NCI-H2081 (cell line): ENCODE measurements at regions not wholly inside any gene's neighbourhood (a gene's known extent, or its start where the extent isn't known, plus 50 kb on each side); places are given as distances from the start of the nearest gene placed in this dataset.
A peak's percentile ranks its signal among the peaks of the same experiment; 100 is the strongest.
"Not testable (repeated sequence)": the region's sequence is repeated elsewhere in the genome, so short reads cannot be mapped to it uniquely, and the experiment has no call there.

Experiments used
- DNase-seq, 2 experiments: peaks; one replicate each; lab custom pipeline; 2025; lab: John Stamatoyannopoulos, UW

DNA sequence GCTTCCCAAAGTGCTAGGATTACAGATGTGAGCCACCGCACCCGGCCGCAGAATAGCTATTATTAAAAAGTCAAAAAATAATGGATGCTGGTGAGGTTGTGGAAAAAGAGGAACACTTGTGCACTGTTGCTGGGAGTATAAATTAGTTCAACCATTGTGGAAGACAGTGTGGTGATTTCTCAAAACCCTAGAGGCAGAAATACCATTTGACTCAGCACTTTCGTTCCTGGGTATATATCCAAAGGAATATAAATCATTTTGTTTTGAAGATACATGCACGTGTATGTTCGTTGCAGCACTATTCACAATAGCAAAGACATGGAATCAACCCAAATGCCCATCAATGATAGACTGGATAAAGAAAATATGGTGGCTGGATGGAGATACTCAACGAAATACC, 132.1 kb upstream of the MED13 start:
- not testable (repeated sequence) for DNase-seq

DNA sequence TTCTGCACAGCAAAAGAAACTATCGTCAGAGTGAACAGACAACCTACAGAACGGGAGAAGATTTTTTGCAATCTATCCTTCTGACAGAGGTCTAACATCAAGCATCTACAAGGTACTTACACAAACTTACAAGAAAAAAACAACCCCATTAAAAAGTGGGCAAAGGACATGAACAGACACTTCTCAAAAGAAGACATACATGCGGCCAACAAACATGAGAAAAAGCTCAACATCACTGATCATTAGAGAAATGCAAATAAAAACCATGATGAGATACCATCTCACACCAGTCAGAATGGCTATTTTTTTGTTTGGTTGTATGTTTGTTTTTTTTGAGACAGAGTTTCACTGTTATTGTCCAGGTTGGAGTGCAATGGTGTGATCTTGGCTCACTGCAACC, 131.5 kb upstream of the MED13 start:
- not testable (repeated sequence) for DNase-seq

DNA sequence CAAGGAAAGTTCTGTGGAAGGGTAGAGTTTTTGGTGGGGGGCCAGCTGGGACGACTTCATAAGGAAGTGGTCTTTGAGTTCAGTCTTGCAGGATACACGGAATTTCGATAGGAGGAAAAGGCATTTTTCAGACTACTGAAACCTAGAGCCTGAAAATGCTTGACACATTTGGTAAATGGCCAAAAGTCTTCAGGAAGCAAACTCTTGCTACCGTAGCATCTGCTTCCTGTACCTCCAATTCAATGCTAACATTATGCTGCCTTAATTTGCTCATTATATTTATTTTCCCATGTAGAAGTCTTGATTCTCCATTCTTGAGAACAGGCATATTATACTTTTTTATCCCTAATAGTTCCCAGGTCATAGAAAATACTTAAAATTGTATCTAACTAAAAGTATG, 129.3 kb upstream of the MED13 start:
- no peak for DNase-seq

DNA sequence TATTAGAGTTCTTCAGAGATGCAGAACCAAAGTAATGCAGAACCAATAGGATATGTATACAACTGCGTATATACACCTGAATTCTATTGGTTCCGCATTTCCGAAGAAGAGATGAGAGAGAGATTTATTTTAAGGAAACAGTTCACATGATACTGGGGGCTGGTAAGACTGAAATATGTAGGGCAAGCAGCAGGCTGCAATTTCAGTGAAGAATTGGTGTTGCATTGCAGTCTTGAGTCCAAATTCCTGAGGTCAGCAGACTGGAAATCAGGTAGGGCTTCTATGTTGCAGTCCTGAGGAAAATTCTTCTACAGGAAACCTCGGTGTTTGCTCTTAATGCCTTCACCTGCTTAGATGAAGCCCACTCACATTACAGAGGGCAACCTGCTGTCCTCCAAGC, 128.2 kb upstream of the MED13 start:
- no peak for DNase-seq

DNA sequence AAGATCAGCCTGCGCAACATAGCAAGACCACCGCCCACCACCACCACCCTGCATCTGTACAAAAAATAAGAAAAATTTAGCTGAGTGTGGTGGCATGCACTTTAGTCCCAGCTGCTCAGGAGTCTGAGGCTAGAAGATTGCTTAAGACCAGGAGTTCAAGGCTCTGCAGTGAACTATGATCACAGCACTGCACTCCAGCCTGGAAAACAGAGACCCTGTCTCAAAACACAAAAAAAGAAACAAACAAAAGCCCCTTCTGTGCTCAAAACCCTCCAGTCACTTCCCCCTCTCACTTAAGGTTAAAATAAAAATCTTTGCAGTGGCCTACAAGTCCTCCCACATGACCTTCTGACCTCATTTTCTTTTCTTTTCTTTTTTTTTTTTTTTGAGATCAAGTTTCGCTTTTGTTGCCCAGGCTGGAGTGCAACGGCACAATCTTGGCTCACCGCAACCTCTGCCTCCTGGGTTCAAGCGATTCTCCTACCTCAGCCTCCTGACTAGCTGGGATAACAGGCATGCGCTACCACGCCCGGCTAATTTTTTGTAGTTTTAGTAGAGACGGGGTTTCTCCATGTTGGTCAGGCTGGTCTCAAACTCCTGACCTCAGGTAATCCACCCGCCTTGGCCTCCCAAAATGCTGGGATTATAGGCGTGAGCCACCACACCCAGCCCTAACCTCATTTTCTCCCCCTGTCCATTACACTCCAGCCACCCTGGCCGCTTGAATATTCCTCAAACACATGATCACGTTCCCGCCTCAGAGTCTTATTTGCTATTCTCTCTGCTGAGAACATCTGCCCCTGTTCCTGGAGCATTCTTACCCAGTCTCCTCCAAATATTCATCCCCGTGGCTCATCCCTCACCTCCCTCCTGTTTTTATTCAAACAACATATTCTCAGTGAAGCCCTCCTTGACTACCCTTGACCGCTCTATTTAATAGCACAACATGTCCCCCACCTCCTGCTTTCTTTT, 126.6 kb upstream of the MED13 start:
- no peak for DNase-seq

DNA sequence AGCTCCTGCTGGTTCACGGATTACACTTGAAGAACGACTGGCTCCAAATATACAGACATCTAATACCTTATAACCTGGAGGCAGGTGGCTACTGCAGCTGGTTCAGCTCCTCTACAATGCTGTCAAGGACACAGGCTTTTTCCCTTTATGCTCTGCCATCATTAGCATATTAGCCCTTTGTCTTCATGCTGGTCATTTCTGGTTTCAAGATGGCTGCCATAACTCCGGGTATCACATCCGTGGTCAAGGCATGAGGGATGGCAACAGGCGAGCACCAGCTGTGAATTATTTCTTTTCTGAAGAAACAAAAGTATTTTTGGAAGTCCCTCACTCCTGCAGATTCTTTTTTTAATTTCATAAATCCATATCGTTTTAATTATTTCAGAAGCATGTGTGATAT, 124.3 kb upstream of the MED13 start:
- DNase-seq: no peak

DNA sequence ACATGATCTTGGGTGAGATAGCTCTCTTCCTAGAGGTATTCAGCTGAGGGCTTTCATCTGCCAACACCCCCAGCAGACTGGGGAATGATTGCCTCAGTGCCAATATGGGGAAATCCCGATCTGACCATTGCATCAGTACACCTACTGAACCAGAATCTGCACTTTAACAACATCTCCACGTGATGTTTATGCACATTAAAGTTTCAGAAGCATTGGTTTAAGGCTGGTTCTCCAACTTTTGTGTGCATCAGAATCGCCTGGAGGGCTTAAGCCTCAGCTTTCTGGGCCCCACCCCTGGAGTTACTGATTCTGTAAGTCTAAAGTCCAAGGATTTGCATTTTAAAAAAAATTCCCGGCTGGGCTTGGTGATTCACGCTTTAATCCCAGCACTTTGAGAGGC, 123.6 kb upstream of the MED13 start:
- no peak for DNase-seq

DNA sequence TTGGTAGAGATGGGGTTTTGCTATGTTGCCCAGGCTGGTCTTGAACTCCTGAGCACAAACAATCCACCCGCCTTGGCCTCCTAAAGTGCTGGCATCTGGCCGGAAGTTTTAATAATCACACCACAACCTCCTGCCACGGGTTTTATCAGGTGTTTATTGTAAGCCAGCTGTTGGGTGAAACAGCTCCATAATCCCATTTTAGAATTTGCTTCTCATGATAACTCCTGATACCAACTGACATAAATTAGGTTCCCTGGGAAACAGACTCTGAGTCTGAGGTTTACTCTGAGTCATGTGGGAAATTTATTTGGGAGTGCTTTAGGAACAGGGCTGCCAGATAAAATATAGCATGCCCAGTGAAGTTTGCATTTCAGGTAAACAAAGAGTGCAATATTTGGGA, 122.6 kb upstream of the MED13 start:
- DNase-seq: no peak

DNA sequence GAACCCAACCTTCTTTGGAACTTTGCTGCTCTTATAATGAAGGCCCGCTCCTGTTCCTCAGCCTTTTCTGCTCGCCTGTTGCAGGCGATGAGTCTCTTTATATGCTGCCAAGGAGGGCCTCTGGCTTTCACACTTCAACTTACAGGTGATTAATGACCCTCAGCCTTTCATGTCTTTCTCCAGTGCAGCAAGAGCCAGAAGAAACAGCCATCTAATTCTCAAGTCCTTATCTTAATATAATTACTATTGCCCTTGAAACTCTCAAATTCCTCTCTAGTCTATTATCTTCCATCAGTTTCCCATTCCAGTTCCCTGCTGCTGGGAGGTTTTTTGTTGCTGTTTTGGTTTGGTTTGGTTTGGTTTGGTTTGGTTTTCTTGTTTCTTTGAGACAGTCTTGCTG, 121.8 kb upstream of the MED13 start:
- no peak for DNase-seq

DNA sequence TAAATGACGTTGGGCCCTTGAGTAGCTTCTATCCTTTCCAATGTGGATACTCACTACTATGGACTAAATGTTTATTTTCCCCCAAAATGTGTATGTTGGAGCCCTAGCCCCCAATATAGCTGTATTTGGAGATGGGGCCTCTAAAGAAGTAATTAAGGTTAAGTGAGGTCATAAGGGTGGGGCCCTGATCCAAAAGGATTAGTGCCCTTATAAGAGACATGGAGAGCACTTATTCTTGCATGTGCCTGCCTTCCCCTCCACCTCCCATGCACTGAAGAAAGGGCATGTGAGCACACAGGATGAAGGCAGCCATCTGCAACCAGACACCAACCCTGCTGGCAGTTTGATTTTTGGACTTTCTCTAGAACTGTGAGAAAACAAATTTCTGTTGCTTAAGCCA, 115.7 kb upstream of the MED13 start:
- no peak for DNase-seq

DNA sequence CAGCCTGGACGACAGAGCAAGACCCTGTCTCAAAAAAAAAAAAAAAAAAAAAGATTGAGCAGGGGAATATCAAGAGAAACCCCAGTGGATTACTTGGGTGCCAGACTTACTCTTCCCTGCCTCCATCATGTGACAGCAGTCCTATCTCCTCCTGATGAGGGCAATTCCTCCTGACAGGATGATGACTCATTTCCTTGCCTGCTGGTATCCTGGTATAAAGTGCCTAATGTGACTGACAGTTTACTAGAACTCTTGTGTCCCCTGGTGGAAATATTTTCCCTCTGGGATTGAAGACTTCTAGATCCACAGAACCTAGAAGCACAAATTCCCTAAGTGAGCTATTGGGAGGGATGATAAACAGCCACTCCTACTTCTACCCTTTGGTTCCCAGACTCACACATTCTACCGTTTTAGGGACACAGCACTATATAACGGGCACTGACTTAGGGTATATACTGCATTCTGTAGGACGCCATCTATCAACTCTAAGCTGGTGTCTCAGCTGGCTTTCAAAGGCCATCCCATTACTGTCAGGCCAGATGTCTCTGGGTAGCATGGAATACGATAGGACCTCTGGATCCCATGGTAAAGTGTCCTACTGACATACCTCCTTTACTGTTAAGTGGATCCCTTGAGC, 114.6 kb upstream of the MED13 start:
- DNase-seq: no peak

DNA sequence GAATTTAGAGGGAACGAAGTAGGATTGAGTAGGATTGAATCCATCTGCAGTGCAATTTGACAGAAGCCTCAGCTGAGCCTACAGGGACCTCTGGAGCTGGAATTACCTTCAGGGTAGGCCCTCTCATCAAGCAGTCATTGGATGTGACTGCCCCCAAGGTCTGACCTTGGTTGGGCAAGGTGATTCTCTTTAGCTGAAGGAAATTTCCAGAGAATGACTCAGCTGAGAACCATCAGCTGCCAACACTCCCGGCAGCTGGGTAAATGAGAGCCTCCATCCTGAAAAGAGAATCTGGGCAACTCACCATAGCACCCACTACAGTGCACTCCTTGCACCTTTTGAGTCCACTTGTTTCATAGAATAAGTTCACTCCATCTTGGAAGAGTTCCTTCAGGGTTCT, 113.5 kb upstream of the MED13 start:
- DNase-seq: no peak

DNA sequence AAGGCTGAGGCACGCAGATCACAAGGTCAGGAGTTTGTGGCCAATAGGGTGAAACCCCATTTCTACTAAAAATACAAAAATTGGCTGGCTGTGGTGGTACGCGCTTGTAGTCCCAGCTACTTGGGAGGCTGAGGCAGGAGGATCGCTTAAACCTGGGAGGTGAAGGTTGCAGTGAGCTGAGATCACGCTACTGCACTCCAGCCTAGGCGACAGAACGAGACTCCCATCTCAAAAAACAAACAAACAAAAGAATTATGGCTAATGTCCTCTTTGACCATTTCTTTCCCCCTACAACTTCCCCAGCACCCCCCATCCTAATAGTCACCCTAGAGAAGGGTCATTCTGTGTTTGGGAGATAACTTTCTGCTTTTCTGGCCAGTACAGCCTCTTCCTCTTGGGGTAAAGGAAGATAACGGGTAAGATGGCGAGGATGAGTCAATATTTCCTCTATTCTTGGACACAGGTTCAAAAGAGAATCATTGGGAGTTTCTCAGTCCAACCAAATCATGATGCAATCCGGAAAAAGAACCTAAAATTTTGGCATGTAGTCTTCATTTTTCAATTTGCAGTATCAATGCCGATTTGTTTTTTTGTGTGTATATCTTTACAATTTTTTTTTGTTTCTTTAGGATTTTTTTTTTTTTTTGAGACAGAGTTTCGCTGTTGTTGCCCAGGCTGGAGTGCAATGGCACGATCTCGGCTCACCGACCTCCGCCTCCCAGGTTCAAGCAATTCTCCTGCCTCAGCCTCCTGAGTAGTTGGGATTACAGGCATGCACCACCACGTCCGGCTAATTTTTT, 107.6 kb upstream of the MED13 start:
- DNase-seq: no peak

DNA sequence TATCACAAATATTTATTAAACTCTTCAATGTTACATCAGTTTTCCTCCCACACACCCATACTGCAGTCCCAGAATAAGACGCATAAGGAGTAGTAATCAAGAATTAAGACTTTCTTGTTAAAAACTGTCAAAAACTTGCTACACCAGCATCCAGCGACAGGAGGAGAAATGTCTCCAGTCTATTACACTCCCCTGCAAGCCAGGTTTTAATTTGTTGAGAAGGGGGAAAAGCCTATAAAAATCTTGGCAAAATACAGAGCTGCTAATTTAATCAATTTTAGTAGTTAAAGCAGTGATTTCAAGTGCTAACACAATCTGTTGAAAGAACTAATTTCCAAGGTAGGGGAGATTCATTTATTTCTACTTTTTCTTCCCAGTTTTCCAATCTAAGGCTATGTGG, 102.0 kb upstream of the MED13 start:
- DNase-seq: no peak

DNA sequence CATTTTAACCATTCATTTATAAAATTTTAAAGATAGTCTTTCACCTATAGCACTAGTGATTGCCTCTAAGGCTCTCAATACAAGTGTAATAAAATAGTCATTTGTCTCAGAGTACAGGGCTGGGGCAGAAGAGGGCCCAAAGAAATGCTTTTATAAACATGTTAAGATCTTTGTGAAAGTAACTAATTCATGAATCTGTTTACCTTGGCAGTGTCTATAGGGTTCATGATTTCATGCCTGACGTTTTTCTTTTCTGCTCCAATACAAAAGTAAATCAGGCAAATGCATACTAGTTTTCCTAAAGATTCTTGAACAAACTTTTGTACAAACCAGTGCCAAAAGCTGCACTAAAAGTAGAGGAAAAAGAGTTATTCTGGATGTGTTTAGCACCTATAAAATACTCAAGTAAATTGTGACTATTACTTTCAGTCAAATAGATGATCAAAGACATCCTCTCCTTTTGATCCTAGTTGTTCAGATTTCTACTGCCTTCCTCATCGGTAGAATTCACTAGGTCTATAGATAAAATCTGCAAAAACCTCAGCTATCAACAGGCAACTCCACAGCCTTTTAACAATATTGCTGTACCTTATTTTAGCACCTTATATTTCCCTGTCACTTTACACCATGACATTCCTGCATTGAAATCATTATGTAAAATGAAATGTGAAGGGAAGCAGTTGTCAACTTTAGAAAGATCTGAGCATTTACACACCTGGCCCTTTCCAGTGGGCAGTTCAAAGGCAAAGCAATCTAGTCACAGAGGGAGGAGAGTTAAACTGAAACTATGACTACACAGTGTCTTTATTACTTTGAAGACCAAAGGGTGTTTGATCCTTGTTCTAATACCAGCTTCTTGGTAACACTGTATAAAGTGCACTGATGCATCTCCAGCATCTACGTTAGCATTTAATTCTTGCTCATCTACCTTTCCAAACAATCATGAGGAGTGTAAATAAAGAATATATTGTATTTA, 100.0 kb upstream of the MED13 start:
- DNase-seq: no peak

DNA sequence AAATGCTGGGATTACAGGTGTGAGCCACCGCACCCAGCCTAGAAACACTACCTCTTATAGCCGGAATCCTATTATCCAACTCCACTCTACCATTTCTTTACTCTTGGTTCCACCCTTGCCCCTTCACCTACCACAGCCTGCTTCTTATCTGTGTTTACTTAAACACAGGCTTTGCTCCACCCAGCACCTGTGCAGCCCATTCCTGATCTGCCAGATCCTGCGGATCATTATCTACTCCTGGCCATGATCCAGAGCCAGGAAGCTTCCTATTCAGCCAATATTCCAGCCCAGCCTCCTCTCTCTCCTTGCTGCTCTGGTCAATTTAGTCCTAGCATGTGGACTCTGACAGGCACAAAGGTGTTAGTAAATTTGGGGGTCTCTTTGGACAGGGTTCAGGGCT, 98.8 kb upstream of the MED13 start:
- peak; percentile 14 to 50 for DNase-seq

DNA sequence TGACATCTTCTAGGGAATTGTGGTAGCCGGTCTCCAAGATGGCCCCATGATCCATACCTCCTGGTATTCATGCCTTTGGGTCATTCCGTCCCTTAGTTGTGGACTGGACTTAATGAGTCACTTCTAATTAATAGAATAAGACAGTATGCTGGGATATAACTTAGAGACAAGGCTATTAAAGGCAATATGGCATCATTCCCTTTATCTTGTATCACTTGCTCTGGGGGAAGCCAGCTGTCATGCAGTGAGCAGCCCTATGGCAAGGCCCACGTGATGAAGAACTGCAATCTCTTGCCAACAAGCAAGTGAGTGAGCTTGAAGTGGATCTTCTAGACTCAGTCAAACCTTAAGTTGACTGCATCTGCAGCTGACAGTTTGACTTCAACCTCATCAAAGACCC, 97.8 kb upstream of the MED13 start:
- no peak for DNase-seq

DNA sequence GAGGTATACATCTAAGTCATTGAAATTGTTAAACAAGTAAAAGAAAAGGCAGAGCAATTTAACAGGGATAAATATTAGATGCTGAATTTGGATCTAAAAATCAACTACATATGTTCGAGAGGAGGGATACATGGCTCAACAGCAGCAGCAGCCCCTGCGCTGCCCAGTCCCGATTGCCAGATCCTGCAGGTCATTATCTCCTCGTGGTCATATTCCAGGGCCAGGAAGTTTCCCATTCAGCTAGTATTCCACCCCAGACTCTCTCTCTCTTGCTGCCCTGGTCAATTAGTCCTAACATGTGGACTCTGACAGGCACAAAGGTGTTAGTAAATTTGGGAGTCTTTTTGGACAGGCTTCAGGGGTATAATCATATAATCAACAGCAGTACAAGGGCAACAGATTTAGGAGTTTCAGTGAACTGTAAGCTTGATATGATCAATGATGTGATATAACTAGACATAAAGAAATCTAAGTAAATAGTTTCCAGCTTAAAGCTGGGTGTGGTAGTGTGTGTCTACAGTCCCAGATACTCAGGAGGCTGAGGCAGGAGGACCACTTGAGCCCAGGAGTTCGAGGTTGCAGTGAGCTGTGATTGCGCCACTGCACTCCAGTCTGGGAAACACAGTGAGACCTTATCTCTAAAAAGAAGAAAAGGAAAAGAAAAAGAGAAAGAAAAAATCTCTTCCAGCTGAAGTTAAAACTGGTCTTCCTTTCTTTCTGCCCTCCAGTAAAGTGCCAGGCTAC, 96.5 kb upstream of the MED13 start:
- no peak for DNase-seq

DNA sequence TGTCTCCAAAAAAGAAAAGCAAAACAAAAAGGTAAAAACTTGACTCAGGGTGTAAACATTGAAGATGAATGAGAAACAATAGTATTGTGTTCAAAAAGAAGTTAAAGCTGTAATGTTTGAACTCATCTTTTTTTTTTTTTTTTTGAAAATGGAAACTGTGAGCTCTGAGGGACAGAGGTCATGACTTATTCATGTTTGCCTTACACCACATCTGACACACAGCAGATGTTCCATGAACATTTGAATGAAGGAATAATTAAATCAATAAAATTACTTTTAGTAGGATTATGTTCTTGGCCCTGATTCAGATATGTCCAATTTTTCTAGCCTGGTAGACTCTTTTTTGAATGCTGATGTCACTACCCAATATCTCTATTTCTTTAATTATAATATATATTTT, 95.7 kb upstream of the MED13 start:
- DNase-seq: no peak

DNA sequence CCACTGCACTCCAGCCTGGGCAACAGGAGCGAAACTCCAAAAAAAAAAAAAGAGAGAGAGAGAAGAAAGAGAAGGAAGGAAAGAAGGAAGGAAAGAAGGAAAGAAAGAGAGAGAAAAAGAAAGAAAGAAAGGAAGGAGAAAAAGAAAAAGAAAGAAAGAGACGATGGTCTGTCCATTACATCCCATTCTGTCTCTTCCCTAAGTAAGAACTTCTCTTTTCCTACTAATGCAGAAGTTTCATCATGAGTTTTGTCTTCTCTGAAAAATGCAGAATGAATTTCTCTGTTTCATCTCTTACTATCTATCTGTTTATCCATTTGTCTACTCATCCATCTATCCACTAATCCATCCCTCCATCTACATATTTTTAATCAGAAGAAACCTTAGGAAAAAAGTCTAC, 94.9 kb upstream of the MED13 start:
- DNase-seq: no peak

DNA sequence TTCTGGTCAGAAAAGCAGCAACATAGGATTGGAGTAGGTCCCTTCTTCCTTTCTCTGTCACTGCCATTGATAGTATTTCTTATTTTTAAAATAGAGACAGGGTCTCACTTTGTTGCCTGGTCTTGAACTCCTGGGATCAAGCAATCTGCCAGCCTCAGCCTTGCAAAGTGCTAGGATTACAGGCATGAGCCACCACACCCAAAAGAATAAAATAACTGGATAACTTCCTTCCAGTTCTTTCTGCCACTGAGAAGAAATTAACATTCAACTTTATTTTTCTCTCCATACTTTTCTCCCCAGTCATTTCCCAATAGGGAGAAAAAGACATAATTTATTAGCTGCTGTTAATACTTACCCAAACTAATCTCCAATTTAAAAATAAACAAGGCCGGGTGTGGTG, 91.9 kb upstream of the MED13 start:
- no peak for DNase-seq
